ENCODE measurements at regions not wholly inside any gene's neighbourhood (a gene's known extent, or its start where the extent isn't known, plus 50 kb on each side); places are given as distances from the start of the nearest gene placed in this dataset.

DNA sequence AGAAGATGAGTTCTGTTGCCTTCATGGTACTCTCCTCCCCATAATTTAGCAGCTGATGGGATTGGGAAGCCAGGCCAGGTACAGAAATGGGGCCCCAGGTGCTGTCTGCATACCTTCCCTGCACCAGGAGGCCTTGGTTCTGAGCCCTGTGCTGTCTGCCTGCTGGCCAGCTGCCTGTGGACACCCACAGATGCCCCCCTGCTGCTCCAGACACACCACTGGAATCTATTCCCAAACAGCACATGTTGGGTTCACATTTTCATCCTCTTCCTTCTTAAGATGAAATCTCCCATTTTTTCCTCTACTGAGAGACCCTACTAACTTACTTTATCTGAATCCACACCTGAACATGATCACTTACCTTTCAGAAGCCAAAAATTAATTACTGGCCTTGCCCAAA, 152.0 kb upstream of the CCDC68 start:
- H3K36me3 ChIP-seq = no peaks in the 10 kb centered on the region
- H3K9me3 ChIP-seq = no peaks in the 10 kb centered on the region
- no peaks in the 10 kb centered on the region for H3K4me1 ChIP-seq
- H3K27me3 ChIP-seq = no peaks in the 10 kb centered on the region
- intact Hi-C loops (cut with DNase I; ENCODE audit: low total_unique reads) = no loop called here
- H3K4me3 ChIP-seq = no peak overlapping the region
- no peak for TF ChIP-seq POLR2A (IDR thresholded peaks at IDR 0.05)
- TF ChIP-seq, protein P1, sequence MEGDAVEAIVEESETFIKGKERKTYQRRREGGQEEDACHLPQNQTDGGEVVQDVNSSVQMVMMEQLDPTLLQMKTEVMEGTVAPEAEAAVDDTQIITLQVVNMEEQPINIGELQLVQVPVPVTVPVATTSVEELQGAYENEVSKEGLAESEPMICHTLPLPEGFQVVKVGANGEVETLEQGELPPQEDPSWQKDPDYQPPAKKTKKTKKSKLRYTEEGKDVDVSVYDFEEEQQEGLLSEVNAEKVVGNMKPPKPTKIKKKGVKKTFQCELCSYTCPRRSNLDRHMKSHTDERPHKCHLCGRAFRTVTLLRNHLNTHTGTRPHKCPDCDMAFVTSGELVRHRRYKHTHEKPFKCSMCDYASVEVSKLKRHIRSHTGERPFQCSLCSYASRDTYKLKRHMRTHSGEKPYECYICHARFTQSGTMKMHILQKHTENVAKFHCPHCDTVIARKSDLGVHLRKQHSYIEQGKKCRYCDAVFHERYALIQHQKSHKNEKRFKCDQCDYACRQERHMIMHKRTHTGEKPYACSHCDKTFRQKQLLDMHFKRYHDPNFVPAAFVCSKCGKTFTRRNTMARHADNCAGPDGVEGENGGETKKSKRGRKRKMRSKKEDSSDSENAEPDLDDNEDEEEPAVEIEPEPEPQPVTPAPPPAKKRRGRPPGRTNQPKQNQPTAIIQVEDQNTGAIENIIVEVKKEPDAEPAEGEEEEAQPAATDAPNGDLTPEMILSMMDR (IDR thresholded peaks at IDR 0.05) = no peak
- H3K27ac ChIP-seq = no peak overlapping the region
- DNase-seq = no peak

DNA sequence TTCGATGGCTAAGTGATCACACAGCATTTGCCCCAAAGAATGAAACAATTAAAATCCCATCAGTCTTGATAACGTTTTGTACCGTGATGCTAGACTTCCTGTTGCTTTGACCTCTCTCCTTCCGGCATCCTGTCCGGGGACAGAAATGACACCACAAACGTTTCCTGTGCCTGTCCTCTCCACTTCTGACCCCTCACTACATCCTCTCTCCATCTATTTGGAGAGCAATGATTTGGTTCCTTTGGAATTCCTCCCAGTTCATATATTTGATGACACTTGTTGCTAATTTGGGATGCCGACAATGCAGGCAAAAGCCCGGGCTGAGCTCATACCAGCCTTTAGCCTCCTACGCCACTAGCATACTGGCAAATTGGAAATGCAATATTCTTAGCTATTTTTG, 151.2 kb upstream of the CCDC68 start:
- H3K4me3 ChIP-seq = no peak overlapping the region
- intact Hi-C loops (cut with DNase I; ENCODE audit: low total_unique reads) = no loop called here
- no peaks in the 10 kb centered on the region for H3K36me3 ChIP-seq
- H3K27ac ChIP-seq = peak overlapping the region in 1 of 2 donors; percentile 33
- H3K4me1 ChIP-seq = no peaks in the 10 kb centered on the region
- no peaks in the 10 kb centered on the region for H3K9me3 ChIP-seq
- no peaks in the 10 kb centered on the region for H3K27me3 ChIP-seq
- TF ChIP-seq, protein P1 (IDR thresholded peaks at IDR 0.05) = no peak
- TF ChIP-seq POLR2A (IDR thresholded peaks at IDR 0.05) = no peak
- DNase-seq = peak in 1 of 2 donors; percentile 19

DNA sequence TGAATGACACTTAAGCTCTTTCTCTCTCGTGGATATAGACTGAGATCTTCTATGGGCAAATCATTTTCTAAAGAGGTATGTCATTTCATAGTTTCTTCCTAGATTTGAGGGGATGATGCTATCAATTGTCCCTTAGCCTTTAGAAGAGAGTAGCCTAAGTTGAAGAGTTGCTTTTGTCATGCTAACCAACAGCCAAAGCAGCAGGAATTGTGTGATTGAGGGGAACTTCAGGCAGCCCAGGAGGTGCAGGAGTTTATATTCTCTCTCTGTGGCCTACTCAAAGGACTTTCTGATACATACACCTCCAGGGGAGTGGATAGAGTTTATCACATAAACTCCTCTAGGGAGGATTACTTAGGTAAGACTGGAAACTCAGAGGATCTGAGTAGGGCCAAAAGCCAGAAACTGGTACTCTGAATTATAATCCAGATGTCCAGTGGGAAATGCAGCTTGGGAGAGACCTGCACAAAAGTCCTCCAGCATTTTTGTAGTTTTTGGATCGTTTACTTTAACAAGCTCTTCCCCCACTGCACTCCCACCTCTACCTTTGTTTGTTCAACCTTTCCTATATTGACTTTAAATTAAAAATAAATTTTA, 150.7 kb upstream of the CCDC68 start:
- no peak for DNase-seq
- H3K36me3 ChIP-seq = no peaks in the 10 kb centered on the region
- H3K27ac ChIP-seq = peak overlapping the region in 1 of 2 donors; percentile 33
- H3K27me3 ChIP-seq = no peaks in the 10 kb centered on the region
- no peak overlapping the region for H3K4me3 ChIP-seq
- no peaks in the 10 kb centered on the region for H3K9me3 ChIP-seq
- H3K4me1 ChIP-seq = no peaks in the 10 kb centered on the region
- intact Hi-C loops (cut with DNase I; ENCODE audit: low total_unique reads) = no loop called here
- no peak for TF ChIP-seq POLR2A (IDR thresholded peaks at IDR 0.05)
- TF ChIP-seq, protein P1 (IDR thresholded peaks at IDR 0.05) = no peak

DNA sequence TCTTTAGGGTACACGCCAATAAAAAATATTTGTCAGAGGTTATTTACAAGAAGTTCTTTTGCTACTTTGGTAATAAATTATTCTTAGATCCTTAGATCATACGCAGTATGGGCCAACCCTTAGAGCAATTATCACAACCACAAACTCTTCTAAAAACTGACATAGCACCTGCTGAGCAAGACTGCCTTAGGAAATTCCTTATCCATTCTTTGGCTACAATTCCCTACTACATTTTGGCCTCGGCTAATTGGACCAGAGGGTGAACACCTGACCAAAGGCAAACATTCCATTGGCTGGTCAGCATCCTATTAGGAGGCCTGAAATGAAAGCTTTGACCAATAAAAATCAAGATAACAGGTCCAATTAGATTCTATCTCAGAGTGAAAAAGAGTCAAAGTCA, 147.6 kb upstream of the CCDC68 start:
- no peaks in the 10 kb centered on the region for H3K9me3 ChIP-seq
- intact Hi-C loops (cut with DNase I; ENCODE audit: low total_unique reads) = no loop called here
- no peaks in the 10 kb centered on the region for H3K4me1 ChIP-seq
- no peak overlapping the region for H3K27ac ChIP-seq
- H3K4me3 ChIP-seq = no peak overlapping the region
- no peaks in the 10 kb centered on the region for H3K36me3 ChIP-seq
- no peaks in the 10 kb centered on the region for H3K27me3 ChIP-seq
- TF ChIP-seq POLR2A (IDR thresholded peaks at IDR 0.05) = no peak
- TF ChIP-seq, protein P1 (IDR thresholded peaks at IDR 0.05) = no peak
- no peak for DNase-seq

DNA sequence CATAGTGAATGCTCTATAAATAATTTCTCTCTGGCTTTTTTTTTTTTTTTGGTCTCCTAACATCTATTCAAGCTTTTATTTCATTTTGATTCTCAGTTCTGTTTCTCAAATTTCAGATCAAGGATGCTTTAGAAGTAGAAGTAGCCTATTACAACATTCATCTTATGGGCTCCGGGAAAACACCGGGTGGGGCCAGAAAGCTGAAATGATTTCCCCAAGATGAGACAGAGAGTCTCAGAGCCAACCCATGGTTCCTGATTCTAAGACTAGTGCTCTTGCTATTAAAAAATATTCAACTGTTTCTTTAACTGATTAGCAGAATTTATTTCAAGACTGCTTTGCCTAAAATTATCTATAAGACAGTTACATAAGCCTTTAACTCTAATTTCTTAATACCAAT, 147.2 kb upstream of the CCDC68 start:
- no peaks in the 10 kb centered on the region for H3K9me3 ChIP-seq
- intact Hi-C loops (cut with DNase I; ENCODE audit: low total_unique reads) = no loop called here
- H3K36me3 ChIP-seq = no peaks in the 10 kb centered on the region
- no peak overlapping the region for H3K27ac ChIP-seq
- H3K4me3 ChIP-seq = no peak overlapping the region
- DNase-seq = no peak
- H3K27me3 ChIP-seq = no peaks in the 10 kb centered on the region
- no peak for TF ChIP-seq POLR2A (IDR thresholded peaks at IDR 0.05)
- TF ChIP-seq, protein P1 (IDR thresholded peaks at IDR 0.05) = no peak
- H3K4me1 ChIP-seq = no peaks in the 10 kb centered on the region

All from uterus (tissue), 3 donors.